ENCODE measurements at regions not wholly inside any gene's neighbourhood (a gene's known extent, or its start where the extent isn't known, plus 50 kb on each side); places are given as distances from the start of the nearest gene placed in this dataset.

DNA sequence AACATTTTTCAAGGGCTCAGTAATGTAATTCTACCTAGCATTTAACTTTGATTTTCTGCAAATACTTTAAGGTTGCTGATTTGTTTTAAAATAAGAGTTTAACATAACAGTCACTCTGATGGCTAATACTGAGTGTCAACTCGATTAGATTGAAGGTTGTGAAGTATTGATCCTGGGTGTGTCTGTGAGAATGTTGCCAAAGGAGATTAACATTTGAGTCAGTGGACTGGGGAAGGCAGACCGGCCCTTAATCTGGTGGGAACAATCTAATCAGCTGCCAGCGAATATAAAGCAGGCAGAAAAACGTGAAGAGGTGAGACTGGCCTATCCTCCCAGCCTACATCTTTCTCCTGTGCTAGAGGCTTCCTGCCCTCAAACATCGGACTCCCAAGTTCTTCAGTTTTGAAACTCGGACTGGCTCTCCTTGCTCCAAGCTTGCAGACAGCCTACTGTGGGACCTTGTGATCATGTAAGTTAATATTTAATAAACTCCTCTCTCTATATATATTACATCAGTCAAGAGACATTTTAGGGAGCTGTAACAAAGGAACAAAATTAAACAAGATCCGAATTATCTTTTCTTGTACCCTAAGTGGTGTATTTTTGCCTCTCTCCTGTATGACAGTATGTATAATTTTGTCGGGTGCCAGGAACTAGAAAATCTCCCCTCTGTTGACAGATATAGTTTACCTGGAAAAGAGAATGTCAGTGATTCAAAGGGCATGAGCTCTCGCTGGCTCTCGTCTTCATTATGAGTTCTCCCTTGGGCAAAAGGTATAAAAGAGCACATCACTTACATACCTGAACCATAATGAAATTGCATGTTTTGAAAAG lies 576.1 kb downstream of the LRRC70 start:
- no peaks in the 10 kb centered on the region for H4K20me1 ChIP-seq (ENCODE audit: control insufficient read depth, insufficient read depth)
- FAIRE-seq (no peak), ATAC-seq (no peak), DNase-seq (ENCODE audit: low read depth, low spot score) (no peak)
- no peak overlapping the region for H3K4me2 ChIP-seq (ENCODE audit: control insufficient read depth, insufficient read depth)
- TF ChIP-seq, protein P1, sequence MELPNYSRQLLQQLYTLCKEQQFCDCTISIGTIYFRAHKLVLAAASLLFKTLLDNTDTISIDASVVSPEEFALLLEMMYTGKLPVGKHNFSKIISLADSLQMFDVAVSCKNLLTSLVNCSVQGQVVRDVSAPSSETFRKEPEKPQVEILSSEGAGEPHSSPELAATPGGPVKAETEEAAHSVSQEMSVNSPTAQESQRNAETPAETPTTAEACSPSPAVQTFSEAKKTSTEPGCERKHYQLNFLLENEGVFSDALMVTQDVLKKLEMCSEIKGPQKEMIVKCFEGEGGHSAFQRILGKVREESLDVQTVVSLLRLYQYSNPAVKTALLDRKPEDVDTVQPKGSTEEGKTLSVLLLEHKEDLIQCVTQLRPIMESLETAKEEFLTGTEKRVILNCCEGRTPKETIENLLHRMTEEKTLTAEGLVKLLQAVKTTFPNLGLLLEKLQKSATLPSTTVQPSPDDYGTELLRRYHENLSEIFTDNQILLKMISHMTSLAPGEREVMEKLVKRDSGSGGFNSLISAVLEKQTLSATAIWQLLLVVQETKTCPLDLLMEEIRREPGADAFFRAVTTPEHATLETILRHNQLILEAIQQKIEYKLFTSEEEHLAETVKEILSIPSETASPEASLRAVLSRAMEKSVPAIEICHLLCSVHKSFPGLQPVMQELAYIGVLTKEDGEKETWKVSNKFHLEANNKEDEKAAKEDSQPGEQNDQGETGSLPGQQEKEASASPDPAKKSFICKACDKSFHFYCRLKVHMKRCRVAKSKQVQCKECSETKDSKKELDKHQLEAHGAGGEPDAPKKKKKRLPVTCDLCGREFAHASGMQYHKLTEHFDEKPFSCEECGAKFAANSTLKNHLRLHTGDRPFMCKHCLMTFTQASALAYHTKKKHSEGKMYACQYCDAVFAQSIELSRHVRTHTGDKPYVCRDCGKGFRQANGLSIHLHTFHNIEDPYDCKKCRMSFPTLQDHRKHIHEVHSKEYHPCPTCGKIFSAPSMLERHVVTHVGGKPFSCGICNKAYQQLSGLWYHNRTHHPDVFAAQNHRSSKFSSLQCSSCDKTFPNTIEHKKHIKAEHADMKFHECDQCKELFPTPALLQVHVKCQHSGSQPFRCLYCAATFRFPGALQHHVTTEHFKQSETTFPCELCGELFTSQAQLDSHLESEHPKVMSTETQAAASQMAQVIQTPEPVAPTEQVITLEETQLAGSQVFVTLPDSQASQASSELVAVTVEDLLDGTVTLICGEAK (IDR thresholded peaks at IDR 0.05; ENCODE audit: borderline replicate concordance), result no peak
- TF ChIP-seq POLR2AphosphoS2 (IDR thresholded peaks at IDR 0.05; ENCODE audit: low read depth, low read length), result no peak
- TF ChIP-seq CBX5 (IDR thresholded peaks at IDR 0.05; ENCODE audit: low read depth), result no peak
- TF ChIP-seq IKZF2 (IDR thresholded peaks at IDR 0.05), result no peak
- no peak for TF ChIP-seq BHLHE40 (IDR thresholded peaks at IDR 0.05; ENCODE audit: borderline replicate concordance in 1 of 2, low read depth in 2 of 2, low read length in 1 of 2)
- no peak for TF ChIP-seq RB1 (IDR thresholded peaks at IDR 0.05; ENCODE audit: borderline replicate concordance)
- no peak for TF ChIP-seq ASH2L (IDR thresholded peaks at IDR 0.05; ENCODE audit: borderline replicate concordance, low read depth)
- no peak for TF ChIP-seq YBX1 (IDR thresholded peaks at IDR 0.05)
- TF ChIP-seq ZNF207 (IDR thresholded peaks at IDR 0.05; ENCODE audit: borderline replicate concordance), result no peak
- TF ChIP-seq, protein P2, sequence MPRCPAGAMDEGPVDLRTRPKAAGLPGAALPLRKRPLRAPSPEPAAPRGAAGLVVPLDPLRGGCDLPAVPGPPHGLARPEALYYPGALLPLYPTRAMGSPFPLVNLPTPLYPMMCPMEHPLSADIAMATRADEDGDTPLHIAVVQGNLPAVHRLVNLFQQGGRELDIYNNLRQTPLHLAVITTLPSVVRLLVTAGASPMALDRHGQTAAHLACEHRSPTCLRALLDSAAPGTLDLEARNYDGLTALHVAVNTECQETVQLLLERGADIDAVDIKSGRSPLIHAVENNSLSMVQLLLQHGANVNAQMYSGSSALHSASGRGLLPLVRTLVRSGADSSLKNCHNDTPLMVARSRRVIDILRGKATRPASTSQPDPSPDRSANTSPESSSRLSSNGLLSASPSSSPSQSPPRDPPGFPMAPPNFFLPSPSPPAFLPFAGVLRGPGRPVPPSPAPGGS (IDR thresholded peaks at IDR 0.05; ENCODE audit: borderline replicate concordance, insufficient read depth, low read depth, low read length, poor library complexity, severe bottlenecking), result no peak
- TF ChIP-seq, protein P3, sequence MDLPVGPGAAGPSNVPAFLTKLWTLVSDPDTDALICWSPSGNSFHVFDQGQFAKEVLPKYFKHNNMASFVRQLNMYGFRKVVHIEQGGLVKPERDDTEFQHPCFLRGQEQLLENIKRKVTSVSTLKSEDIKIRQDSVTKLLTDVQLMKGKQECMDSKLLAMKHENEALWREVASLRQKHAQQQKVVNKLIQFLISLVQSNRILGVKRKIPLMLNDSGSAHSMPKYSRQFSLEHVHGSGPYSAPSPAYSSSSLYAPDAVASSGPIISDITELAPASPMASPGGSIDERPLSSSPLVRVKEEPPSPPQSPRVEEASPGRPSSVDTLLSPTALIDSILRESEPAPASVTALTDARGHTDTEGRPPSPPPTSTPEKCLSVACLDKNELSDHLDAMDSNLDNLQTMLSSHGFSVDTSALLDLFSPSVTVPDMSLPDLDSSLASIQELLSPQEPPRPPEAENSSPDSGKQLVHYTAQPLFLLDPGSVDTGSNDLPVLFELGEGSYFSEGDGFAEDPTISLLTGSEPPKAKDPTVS (IDR thresholded peaks at IDR 0.05; ENCODE audit: low read depth, low read length), result no peak
- no peak for TF ChIP-seq SP1 (IDR thresholded peaks at IDR 0.05; ENCODE audit: low read depth, low read length)
- TF ChIP-seq, protein P4, sequence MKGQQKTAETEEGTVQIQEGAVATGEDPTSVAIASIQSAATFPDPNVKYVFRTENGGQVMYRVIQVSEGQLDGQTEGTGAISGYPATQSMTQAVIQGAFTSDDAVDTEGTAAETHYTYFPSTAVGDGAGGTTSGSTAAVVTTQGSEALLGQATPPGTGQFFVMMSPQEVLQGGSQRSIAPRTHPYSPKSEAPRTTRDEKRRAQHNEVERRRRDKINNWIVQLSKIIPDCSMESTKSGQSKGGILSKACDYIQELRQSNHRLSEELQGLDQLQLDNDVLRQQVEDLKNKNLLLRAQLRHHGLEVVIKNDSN (IDR thresholded peaks at IDR 0.05; ENCODE audit: borderline replicate concordance, extremely low read length, insufficient read depth, low read depth, low read length), result no peak
- TF ChIP-seq, protein P5, sequence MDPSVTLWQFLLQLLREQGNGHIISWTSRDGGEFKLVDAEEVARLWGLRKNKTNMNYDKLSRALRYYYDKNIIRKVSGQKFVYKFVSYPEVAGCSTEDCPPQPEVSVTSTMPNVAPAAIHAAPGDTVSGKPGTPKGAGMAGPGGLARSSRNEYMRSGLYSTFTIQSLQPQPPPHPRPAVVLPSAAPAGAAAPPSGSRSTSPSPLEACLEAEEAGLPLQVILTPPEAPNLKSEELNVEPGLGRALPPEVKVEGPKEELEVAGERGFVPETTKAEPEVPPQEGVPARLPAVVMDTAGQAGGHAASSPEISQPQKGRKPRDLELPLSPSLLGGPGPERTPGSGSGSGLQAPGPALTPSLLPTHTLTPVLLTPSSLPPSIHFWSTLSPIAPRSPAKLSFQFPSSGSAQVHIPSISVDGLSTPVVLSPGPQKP (IDR thresholded peaks at IDR 0.05; ENCODE audit: low read depth, low read length), result no peak
- no peak overlapping the region for H3K4me3 ChIP-seq
- ChIA-PET RAD21 (ENCODE audit: unreplicated experiment) (no interaction called here), POLR2A (no interaction called here), CTCF (no interaction called here), SMC1A (ENCODE audit: uncharacterized antibody, unreplicated experiment) (no interaction called here)
- no peaks in the 10 kb centered on the region for H3K79me2 ChIP-seq (ENCODE audit: control insufficient read depth, insufficient read depth, low read length)
- intact Hi-C loops (cut with micrococcal nuclease; ENCODE audit: unreplicated experiment), result no loop called here
- H3K9ac ChIP-seq (ENCODE audit: control insufficient read depth, insufficient read depth, low read length), result no peak overlapping the region
- H2AFZ ChIP-seq (ENCODE audit: control insufficient read depth, low read depth, low read length), result no peak overlapping the region
- no TSS peak for BruUV-seq (replicated peaks)
- in situ Hi-C loops (cut with MboI), result no loop called here
- H3K4me1 ChIP-seq (ENCODE audit: control insufficient read depth, insufficient read depth, low read length), result no peaks in the 10 kb centered on the region
- H3K27me3 ChIP-seq (replicated peaks in 1 of 2; ENCODE audit: control insufficient read depth in 2 of 2, insufficient read depth in 2 of 2, low read length in 1 of 2), result no peaks in the 10 kb centered on the region
- no peaks in the 10 kb centered on the region for H3K36me3 ChIP-seq (ENCODE audit: control insufficient read depth in 2 of 2, insufficient read depth in 2 of 2, low read length in 1 of 2)
- no peaks in the 10 kb centered on the region for H3K9me3 ChIP-seq (replicated peaks; ENCODE audit: control insufficient read depth, insufficient read depth, low read length)
- WGBS (ENCODE audit: insufficient coverage, insufficient replicate concordance, low lambda C conversion rate, missing lambda C conversion rate), result 29% methylated on average over 10 of the region's 10 CpGs
- no peak overlapping the region for H3K27ac ChIP-seq (ENCODE audit: control insufficient read depth, insufficient read depth)

All from GM12878 (cell line).